ENCODE measurements at regions not wholly inside any gene's neighbourhood (a gene's known extent, or its start where the extent isn't known, plus 50 kb on each side); places are given as distances from the start of the nearest gene placed in this dataset.

DNA sequence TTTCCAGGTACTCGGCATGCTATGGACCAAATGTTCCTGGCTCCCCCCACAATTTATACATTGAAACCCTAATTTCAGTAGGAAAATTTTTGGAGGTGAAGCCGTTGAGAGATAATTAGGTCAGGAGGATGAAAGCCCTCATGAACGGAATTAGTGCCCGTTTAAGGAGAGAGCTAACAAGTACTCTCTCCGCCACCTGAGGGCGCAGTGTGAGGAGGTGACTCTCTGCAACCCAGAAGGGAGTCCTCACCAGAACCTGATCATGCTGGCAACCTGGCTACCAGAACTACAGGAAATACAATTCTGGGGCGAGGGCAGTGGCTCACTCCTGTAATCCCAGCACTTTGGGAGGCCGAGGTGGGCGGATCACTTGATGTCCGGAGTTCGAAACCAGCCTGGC lies 397.8 kb downstream of the SLITRK5 start:
- TF ChIP-seq POLR2A (IDR thresholded peaks at IDR 0.05), result no peak
- TF ChIP-seq, protein P1, sequence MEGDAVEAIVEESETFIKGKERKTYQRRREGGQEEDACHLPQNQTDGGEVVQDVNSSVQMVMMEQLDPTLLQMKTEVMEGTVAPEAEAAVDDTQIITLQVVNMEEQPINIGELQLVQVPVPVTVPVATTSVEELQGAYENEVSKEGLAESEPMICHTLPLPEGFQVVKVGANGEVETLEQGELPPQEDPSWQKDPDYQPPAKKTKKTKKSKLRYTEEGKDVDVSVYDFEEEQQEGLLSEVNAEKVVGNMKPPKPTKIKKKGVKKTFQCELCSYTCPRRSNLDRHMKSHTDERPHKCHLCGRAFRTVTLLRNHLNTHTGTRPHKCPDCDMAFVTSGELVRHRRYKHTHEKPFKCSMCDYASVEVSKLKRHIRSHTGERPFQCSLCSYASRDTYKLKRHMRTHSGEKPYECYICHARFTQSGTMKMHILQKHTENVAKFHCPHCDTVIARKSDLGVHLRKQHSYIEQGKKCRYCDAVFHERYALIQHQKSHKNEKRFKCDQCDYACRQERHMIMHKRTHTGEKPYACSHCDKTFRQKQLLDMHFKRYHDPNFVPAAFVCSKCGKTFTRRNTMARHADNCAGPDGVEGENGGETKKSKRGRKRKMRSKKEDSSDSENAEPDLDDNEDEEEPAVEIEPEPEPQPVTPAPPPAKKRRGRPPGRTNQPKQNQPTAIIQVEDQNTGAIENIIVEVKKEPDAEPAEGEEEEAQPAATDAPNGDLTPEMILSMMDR (IDR thresholded peaks at IDR 0.05), result no peak
